IMR-90 (cell line): ENCODE measurements at regions not wholly inside any gene's neighbourhood (a gene's known extent, or its start where the extent isn't known, plus 50 kb on each side); places are given as distances from the start of the nearest gene placed in this dataset.

Experiments
- ATAC-seq: fragments of 200-7000 bp; cut with Tn5 transposase; 2 replicates; pipeline ENCODE4 v1.9.1; 2020; ENCODE audit warnings: low read depth, mild to moderate bottlenecking, moderate library complexity
- BruUV-seq: library from RNA; stranded (reverse); fragments of 400-500 nt; replicated peaks from 2 replicates; lab custom pipeline; 2021; lab: Mats Ljungman, UMichigan
- CTCF ChIA-PET: fragments of 300-600 bp; formaldehyde crosslinking; extraction: SDS; loops from one replicate; lab custom pipeline; 2021; ENCODE audit warnings: antibody characterized with exemption; lab: Yijun Ruan, JAX
- POLR2A ChIA-PET: fragments of 300-600 bp; sonication (Branson Sonifier 250); formaldehyde crosslinking; loops from one replicate; lab custom pipeline; 2022; ENCODE audit warnings: antibody characterized with exemption; ENCODE audit not compliant: unreplicated experiment; lab: Charles Lee
- DNase-seq: peaks from one replicate; pipeline ENCODE4 v3.0.0; 2013
- H2AFZ ChIP-seq: replicated peaks from 2 replicates; pipeline ENCODE3; 2013; ENCODE audit warnings: low read length, mild to moderate bottlenecking; ENCODE audit not compliant: poor library complexity
- H2AK5ac ChIP-seq: 2 replicates; pipeline ENCODE4 v1.6.1; 2013; ENCODE audit warnings: low read depth, low read length, inconsistent platforms
- H2AK9ac ChIP-seq: replicated peaks from 2 replicates; pipeline ENCODE3; 2013; ENCODE audit warnings: mild to moderate bottlenecking, low read depth, low read length, moderate library complexity; ENCODE audit not compliant: poor library complexity
- H2BK120ac ChIP-seq: 2 replicates; pipeline ENCODE4 v1.6.1; 2013; ENCODE audit warnings: low read depth, low read length, inconsistent platforms
- H2BK15ac ChIP-seq: 3 replicates; pipeline ENCODE4 v1.6.1; 2013; ENCODE audit warnings: low read depth, low read length, inconsistent platforms
- H2BK20ac ChIP-seq: 2 replicates; pipeline ENCODE4 v1.6.1; 2013; ENCODE audit warnings: low read depth, mild to moderate bottlenecking, inconsistent platforms, low read length, moderate library complexity
- H2BK5ac ChIP-seq: 2 replicates; pipeline ENCODE4 v1.6.1; 2013; ENCODE audit warnings: mild to moderate bottlenecking, low read depth, low read length, inconsistent platforms; ENCODE audit not compliant: poor library complexity, severe bottlenecking
- H3K14ac ChIP-seq: replicated peaks from 2 replicates; pipeline ENCODE4 v1.6.1; 2013; ENCODE audit warnings: low read depth, low read length, inconsistent platforms
- H3K18ac ChIP-seq: 2 replicates; pipeline ENCODE4 v1.6.1; 2013; ENCODE audit warnings: low read depth, low read length, control low read depth
- H3K23ac ChIP-seq: 2 replicates; pipeline ENCODE4 v1.6.1; 2013; ENCODE audit warnings: low read depth, low read length, inconsistent platforms
- H3K27ac ChIP-seq: 2 replicates; pipeline ENCODE4 v1.5.1; 2013; ENCODE audit warnings: mild to moderate bottlenecking, control low read depth, low read length; ENCODE audit not compliant: insufficient read depth
- H3K27me3 ChIP-seq: 2 replicates; pipeline ENCODE4 v1.6.1; 2013; ENCODE audit warnings: low read length; ENCODE audit not compliant: control insufficient read depth, insufficient read depth
- H3K36me3 ChIP-seq: 2 replicates; pipeline ENCODE4 v1.6.1; 2013; ENCODE audit warnings: low read length, mixed read lengths; ENCODE audit not compliant: control insufficient read depth, insufficient read depth
- H3K4ac ChIP-seq: 2 replicates; pipeline ENCODE4 v1.6.1; 2013; ENCODE audit warnings: low read depth, low read length, inconsistent platforms
- H3K4me1 ChIP-seq: 2 replicates; pipeline ENCODE4 v1.6.1; 2013; ENCODE audit warnings: low read length, mixed read lengths; ENCODE audit not compliant: control insufficient read depth, insufficient read depth
- H3K4me2 ChIP-seq: 2 replicates; pipeline ENCODE4 v1.6.1; 2013; ENCODE audit warnings: low read depth, mild to moderate bottlenecking, control low read depth, low read length, moderate library complexity
- H3K4me3 ChIP-seq: 2 replicates; pipeline ENCODE4 v1.5.1; 2013; ENCODE audit warnings: low read depth, mild to moderate bottlenecking, control low read depth, low read length, moderate library complexity; ENCODE audit not compliant: insufficient read depth
- H3K56ac ChIP-seq: 2 replicates; pipeline ENCODE4 v1.6.1; 2013; ENCODE audit warnings: low read length, inconsistent platforms; ENCODE audit not compliant: insufficient read depth; ENCODE audit errors: extremely low read depth
- H3K79me1 ChIP-seq, 2 experiments: 2 replicates each; pipeline ENCODE4 v1.6.1; 2013; ENCODE audit warnings: low read length in 2 of 2, inconsistent platforms in 1 of 2, low read depth in 1 of 2
- H3K9ac ChIP-seq: 2 replicates; pipeline ENCODE4 v1.6.1; 2013; ENCODE audit warnings: low read depth, low read length, control low read depth
- H3K9me1 ChIP-seq: 2 replicates; pipeline ENCODE4 v1.6.1; 2013; ENCODE audit warnings: low read length, inconsistent platforms; ENCODE audit not compliant: insufficient read depth
- H3K9me3 ChIP-seq: 2 replicates; pipeline ENCODE4 v1.6.1; 2013; ENCODE audit warnings: low read length; ENCODE audit not compliant: control insufficient read depth, insufficient read depth
- H4K20me1 ChIP-seq: 2 replicates; pipeline ENCODE4 v1.6.1; 2013; ENCODE audit warnings: low read length, inconsistent platforms; ENCODE audit not compliant: insufficient read depth
- H4K5ac ChIP-seq: 2 replicates; pipeline ENCODE4 v1.6.1; 2013; ENCODE audit warnings: mild to moderate bottlenecking, low read depth, low read length, control low read depth
- H4K8ac ChIP-seq, 2 experiments: 2 replicates each; pipeline ENCODE4 v1.6.1; 2013; ENCODE audit warnings: low read depth in 2 of 2, low read length in 2 of 2, control low read depth in 1 of 2, inconsistent platforms in 1 of 2
- H4K91ac ChIP-seq: 2 replicates; pipeline ENCODE4 v1.6.1; 2013; ENCODE audit warnings: low read depth, low read length, inconsistent platforms; ENCODE audit not compliant: insufficient read depth
- BHLHE40 ChIP-seq: fragments of 150-350 bp; IDR thresholded peaks from 2 replicates; pipeline ENCODE4 v1.6.1; 2016; ENCODE audit warnings: mild to moderate bottlenecking, low read depth, low read length
- CHD1 ChIP-seq: IDR thresholded peaks from 2 replicates; pipeline ENCODE4 v1.6.1; 2012; ENCODE audit warnings: low read depth, low read length, improper control_type of control experiment
- ELK1 ChIP-seq: fragments of 150-350 bp; IDR thresholded peaks from 2 replicates; pipeline ENCODE4 v1.6.1; 2016; ENCODE audit warnings: low read depth, mild to moderate bottlenecking, low read length, moderate library complexity, borderline replicate concordance
- FOS ChIP-seq: fragments of 150-350 bp; IDR thresholded peaks from 2 replicates; pipeline ENCODE4 v1.6.1; 2016; ENCODE audit warnings: low read depth, low read length
- MAFK ChIP-seq: IDR thresholded peaks from 2 replicates; pipeline ENCODE4 v1.6.1; 2012; ENCODE audit warnings: low read depth, low read length, improper control_type of control experiment
- MAZ ChIP-seq: IDR thresholded peaks from 2 replicates; pipeline ENCODE4 v1.6.1; 2012; ENCODE audit warnings: low read depth, mild to moderate bottlenecking, low read length, improper control_type of control experiment, moderate library complexity, borderline replicate concordance
- MXI1 ChIP-seq: IDR thresholded peaks from 2 replicates; pipeline ENCODE4 v1.6.1; 2012; ENCODE audit warnings: low read depth, mild to moderate bottlenecking, low read length, moderate library complexity, borderline replicate concordance
- NFE2L2 ChIP-seq: fragments of 150-350 bp; IDR thresholded peaks from 2 replicates; pipeline ENCODE4 v1.6.1; 2016; ENCODE audit warnings: low read depth, mild to moderate bottlenecking, low read length
- POLR2A ChIP-seq: IDR thresholded peaks from 2 replicates; pipeline ENCODE4 v1.6.1; 2012; ENCODE audit warnings: mild to moderate bottlenecking, low read depth, low read length
- RCOR1 ChIP-seq: IDR thresholded peaks from 2 replicates; pipeline ENCODE4 v1.6.1; 2012; ENCODE audit warnings: mild to moderate bottlenecking, low read length, improper control_type of control experiment; ENCODE audit not compliant: insufficient replicate concordance
- RFX5 ChIP-seq: IDR thresholded peaks from 2 replicates; pipeline ENCODE4 v1.8.0; 2012; ENCODE audit warnings: low read depth, mild to moderate bottlenecking, low read length, moderate library complexity
- SMC3 ChIP-seq: fragments of 150-350 bp; IDR thresholded peaks from 2 replicates; pipeline ENCODE4 v1.6.1; 2016; ENCODE audit warnings: low read depth, mild to moderate bottlenecking, antibody characterized with exemption, low read length, moderate library complexity
- USF2 ChIP-seq: fragments of 150-350 bp; IDR thresholded peaks from 2 replicates; pipeline ENCODE4 v1.6.1; 2017; ENCODE audit warnings: mild to moderate bottlenecking, antibody characterized with exemption, low read length, low read depth
- WGBS, 2 experiments: methylation state at CpG; one replicate each; pipeline versions ENCODE4 v1.1.5 to v1.1.7; 2013; ENCODE audit warnings: missing lambda C conversion rate in 2 of 2; ENCODE audit not compliant: insufficient read length in 1 of 2; ENCODE audit errors: extremely low coverage in 2 of 2; 5-methylcytosine and 5-hydroxymethylcytosine counted together
- dilution Hi-C: fragments of 300-500 bp; cut with HindIII; formaldehyde crosslinking; loops from one replicate; pipeline ENCODE4 v1.14.3; 2018; ENCODE audit warnings: low sequenced_read_pairs; ENCODE audit not compliant: unreplicated experiment
- in situ Hi-C: fragments of 300-500 bp; cut with MboI; formaldehyde crosslinking; loops from 3 replicates; pipeline ENCODE4 v1.14.3; 2019; ENCODE audit warnings: low sequenced_read_pairs, inconsistent platforms, mixed read lengths
- intact Hi-C: fragments of 100-400 bp; cut with micrococcal nuclease; formaldehyde crosslinking; loops from 2 replicates; pipeline ENCODE4 v1.10.0; 2022
- TF ChIP-seq, protein P1 (sequence below): conservative IDR thresholded peaks from 2 replicates; pipeline ENCODE4 v1.5.1; 2012; ENCODE audit warnings: mild to moderate bottlenecking, low read depth, low read length, improper control_type of control experiment

GRCh38 chr18:11266781-11267480, 117.6 kb upstream of the PIEZO2 start:
- CTCF ChIA-PET: no interaction called here
- Histone ChIP-seq H2BK20ac (no peak overlapping the region), H3K27me3 (no peaks in the 10 kb centered on the region), H3K18ac (no peak overlapping the region), H3K23ac (no peak overlapping the region), H4K20me1 (no peaks in the 10 kb centered on the region), H2AK5ac (no peak overlapping the region), H3K14ac (no peak overlapping the region), H3K36me3 (no peaks in the 10 kb centered on the region), H3K4me1 (no peaks in the 10 kb centered on the region; the same call in none of the 2 replicates), H4K8ac (no peak overlapping the region), H3K79me1 (no peaks in the 10 kb centered on the region), H3K9me3 (no peaks in the 10 kb centered on the region), H3K4ac (no peak overlapping the region), H2AFZ (no peak overlapping the region), H3K27ac (no peak overlapping the region), H3K9me1 (no peaks in the 10 kb centered on the region), H3K4me2 (no peak overlapping the region), H2BK5ac (no peak overlapping the region), H2AK9ac (no peak overlapping the region), H3K4me3 (no peak overlapping the region), H2BK15ac (no peak overlapping the region), H4K5ac (no peak overlapping the region), H2BK120ac (no peak overlapping the region), H3K9ac (no peak overlapping the region), H4K91ac (no peak overlapping the region), H3K56ac (no peak overlapping the region)
- WGBS, 2 experiments: 47% methylated on average over 4 of the region's 10 CpGs; no CpG with 5 or more reads in 1 of the 2 experiments
- ATAC-seq (no peak), DNase-seq (no peak)
- in situ Hi-C loops (no loop called here), intact Hi-C loops (no loop called here), dilution Hi-C loops (no loop called here)
- POLR2A ChIA-PET: no interaction called here
- TF ChIP-seq NFE2L2 (no peak), MAZ (no peak), ELK1 (no peak), USF2 (no peak), RCOR1 (no peak), MAFK (no peak), CHD1 (no peak), BHLHE40 (no peak), FOS (no peak), RFX5 (no peak), SMC3 (no peak), MXI1 (no peak), POLR2A (no peak)
- TF ChIP-seq, protein P1, sequence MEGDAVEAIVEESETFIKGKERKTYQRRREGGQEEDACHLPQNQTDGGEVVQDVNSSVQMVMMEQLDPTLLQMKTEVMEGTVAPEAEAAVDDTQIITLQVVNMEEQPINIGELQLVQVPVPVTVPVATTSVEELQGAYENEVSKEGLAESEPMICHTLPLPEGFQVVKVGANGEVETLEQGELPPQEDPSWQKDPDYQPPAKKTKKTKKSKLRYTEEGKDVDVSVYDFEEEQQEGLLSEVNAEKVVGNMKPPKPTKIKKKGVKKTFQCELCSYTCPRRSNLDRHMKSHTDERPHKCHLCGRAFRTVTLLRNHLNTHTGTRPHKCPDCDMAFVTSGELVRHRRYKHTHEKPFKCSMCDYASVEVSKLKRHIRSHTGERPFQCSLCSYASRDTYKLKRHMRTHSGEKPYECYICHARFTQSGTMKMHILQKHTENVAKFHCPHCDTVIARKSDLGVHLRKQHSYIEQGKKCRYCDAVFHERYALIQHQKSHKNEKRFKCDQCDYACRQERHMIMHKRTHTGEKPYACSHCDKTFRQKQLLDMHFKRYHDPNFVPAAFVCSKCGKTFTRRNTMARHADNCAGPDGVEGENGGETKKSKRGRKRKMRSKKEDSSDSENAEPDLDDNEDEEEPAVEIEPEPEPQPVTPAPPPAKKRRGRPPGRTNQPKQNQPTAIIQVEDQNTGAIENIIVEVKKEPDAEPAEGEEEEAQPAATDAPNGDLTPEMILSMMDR: no peak
- no TSS peak for BruUV-seq
